Stomach (tissue), 4 donors: ENCODE measurements at regions not wholly inside any gene's neighbourhood (a gene's known extent, or its start where the extent isn't known, plus 50 kb on each side); places are given as distances from the start of the nearest gene placed in this dataset.

Experiments
- POLR2A ChIP-seq, 4 donors: fragments of 450-650 bp; IDR thresholded peaks; one replicate each; pipeline ENCODE4 v1.6.1; 2016; ENCODE audit warnings: antibody characterized with exemption in 4 of 4, control low read depth in 2 of 4, mild to moderate bottlenecking in 1 of 4, moderate library complexity in 1 of 4
- TF ChIP-seq, protein P1 (sequence below), 7 experiments: fragments of 450-650 bp in 4 of 7; fragments of 200-600 bp in 3 of 7; sonication (generic) in 3 of 7; IDR thresholded peaks; one replicate each; pipeline ENCODE4 v1.5.1; 2016 to 2019; ENCODE audit warnings: antibody characterized with exemption in 7 of 7, control low read depth in 2 of 7, mild to moderate bottlenecking in 1 of 7

- no peak for TF ChIP-seq POLR2A (IDR thresholded peaks at IDR 0.05)
- TF ChIP-seq, protein P1, sequence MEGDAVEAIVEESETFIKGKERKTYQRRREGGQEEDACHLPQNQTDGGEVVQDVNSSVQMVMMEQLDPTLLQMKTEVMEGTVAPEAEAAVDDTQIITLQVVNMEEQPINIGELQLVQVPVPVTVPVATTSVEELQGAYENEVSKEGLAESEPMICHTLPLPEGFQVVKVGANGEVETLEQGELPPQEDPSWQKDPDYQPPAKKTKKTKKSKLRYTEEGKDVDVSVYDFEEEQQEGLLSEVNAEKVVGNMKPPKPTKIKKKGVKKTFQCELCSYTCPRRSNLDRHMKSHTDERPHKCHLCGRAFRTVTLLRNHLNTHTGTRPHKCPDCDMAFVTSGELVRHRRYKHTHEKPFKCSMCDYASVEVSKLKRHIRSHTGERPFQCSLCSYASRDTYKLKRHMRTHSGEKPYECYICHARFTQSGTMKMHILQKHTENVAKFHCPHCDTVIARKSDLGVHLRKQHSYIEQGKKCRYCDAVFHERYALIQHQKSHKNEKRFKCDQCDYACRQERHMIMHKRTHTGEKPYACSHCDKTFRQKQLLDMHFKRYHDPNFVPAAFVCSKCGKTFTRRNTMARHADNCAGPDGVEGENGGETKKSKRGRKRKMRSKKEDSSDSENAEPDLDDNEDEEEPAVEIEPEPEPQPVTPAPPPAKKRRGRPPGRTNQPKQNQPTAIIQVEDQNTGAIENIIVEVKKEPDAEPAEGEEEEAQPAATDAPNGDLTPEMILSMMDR (IDR thresholded peaks at IDR 0.05) = no peak
Measured at GRCh38 chr4:132001542-132001941, 1147.6 kb upstream of the PCDH10 start.
